NT2/D1 (cell line): ENCODE measurements at regions not wholly inside any gene's neighbourhood (a gene's known extent, or its start where the extent isn't known, plus 50 kb on each side); places are given as distances from the start of the nearest gene placed in this dataset.

ENCODE experiments used
- SUZ12 ChIP-seq: IDR thresholded peaks from 2 replicates; pipeline ENCODE4 v1.6.1; 2011; ENCODE audit not compliant: insufficient read length, insufficient read depth; ENCODE audit errors: extremely low read depth
- YY1 ChIP-seq: IDR thresholded peaks from 2 replicates; pipeline ENCODE4 v1.6.1; 2011; ENCODE audit not compliant: insufficient read length, insufficient read depth

GRCh38 chr5:153342487-153342886 is 148.0 kb upstream of the GRIA1 start:
- TF ChIP-seq SUZ12 (no peak), YY1 (no peak)
